ENCODE measurements at regions not wholly inside any gene's neighbourhood (a gene's known extent, or its start where the extent isn't known, plus 50 kb on each side); places are given as distances from the start of the nearest gene placed in this dataset.
"Not testable (repeated sequence)": the region's sequence is repeated elsewhere in the genome, so short reads cannot be mapped to it uniquely, and the experiment has no call there.

DNA sequence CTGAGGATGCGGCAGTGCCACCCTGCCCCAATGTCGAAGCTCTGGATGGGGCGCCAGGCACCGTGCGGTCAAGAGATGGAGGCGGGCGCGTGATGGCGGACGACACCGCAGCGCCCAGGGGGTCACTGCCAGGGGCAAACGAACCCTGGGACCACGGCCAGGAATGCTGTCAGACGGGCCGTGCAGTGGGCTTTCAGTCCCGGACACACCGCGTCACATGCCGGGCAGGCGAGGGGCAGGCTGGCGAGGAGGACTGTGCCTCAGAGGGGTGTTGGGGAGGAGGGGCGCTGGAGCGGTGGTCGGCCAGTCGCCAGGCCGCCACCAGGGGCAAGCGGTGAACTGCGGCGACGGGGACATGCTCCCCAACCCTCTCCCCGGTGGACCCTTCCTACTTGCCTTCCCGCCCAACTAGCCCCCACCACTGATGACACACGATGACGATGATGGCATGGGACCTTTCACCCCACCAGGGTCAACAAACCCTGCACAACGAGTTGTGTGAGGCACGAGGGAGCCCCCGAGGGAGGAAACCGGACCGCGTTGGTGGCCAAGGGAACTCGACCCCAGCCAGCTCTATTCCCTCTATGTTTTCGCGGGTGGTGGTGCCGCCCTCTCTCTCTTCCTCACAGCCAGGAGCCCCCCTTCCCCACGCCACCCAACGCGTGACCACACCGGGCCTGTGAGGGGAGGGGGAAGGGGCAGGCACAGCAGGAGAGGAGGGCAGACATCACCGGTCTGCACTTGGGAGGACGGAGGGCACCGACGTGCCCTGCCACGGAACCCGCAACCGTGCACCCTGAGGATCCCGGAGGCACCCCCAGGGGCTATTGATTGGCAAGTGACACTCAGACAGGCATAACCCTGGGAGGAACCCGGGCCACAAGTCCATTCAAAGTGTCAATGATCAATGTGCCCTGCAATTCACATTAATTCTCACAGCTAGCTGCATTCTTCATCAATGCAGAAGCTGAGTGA, 1960.9 kb upstream of the DEFB115 start:
- no peak for DNase-seq (ENCODE audit: low read depth)

DNA sequence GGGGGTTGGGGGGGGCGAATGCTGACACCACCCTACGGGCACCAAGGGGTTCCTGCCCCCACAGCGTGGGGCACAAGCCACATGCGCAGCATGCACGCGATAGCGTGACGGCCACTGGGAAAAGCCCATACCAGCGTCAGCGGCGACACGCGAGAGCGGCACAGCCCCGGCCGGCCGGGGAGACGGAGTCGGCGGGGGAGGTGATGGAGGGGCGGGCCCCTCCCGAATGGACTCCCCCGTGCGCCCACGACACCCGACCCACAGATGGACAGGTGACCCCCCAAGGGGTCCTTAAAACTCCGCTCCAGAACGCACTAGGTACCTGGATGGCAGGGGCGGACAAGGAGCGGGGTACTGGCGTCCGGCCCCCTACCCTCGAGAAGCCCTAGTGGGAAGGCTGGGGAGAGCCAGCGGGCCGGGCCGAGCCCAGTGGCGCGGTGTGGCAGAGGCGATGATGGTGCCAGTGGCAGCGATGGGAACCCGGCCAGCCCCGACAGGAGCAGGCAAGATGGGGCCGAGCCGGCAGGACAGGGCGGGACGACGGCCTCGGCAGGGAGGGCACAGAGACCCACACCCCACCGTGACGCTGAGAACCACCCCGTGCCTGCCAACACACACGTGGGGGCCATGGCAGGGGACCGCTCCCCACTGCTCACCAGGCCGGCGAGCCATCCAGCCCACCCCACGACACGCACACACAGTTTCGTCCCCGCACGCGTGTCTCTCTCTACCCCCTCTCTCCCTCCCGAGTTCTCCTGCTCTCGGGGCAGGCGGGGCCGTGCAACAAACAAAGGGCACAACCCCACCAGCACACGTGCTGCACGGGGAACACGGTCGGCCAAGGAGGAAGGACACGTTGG, 1959.8 kb upstream of the DEFB115 start:
- no peak for DNase-seq (ENCODE audit: low read depth)

DNA sequence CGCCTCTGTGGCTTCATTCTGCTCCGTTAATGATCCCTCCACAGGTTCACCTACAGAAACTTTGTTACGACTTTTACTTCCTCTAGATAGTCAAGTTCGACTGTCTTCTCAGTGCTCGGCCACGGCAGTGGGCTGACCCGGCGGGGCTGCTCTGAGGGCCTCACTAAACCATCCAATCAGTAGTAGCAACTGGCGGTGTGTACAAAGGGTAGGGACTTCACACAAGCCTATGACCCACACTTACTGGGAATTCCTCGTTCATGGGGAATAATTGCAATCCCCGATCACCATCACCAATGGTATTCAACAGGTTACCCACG, 1959.2 kb upstream of the DEFB115 start:
- no peak for DNase-seq (ENCODE audit: low read depth)

DNA sequence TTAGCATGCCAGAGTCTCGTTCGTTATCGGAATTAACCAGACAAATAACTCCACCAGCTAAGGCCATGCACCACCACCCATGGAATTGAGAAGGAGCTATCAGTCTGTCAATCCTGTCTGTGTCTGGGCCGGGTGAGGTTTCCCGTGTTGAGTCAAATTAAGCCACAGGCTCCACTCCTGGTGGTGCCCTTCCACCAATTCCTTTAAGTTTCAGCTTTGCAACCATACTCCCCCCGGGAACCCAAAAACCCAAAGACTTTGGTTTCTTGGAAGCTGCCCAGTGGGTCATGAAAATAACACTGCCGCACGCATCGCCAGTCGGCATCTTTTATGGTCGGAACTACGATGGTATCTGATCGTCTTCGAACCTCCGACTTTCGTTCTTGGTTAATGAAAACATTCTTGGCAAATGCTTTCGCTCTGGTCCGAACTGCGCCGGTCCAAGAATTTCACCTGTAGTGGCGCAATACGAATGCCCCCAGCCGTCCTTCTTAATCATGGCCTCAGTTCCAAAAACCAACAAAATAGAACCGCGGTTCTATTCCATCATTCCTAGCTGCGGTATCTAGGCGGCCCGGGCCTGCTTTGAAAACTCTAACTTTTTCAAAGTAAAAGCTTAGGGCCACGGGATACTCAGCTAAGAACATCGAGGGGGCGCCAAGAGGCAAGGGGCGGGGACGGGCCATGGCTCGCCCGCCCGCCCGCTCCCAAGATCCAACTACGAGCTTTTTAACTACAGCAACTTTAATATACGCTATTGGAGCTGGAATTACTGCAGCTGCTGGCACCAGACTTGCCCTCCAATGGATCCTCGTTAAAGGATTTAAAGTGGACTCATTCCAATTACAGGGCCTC, 1958.5 kb upstream of the DEFB115 start:
- no peak for DNase-seq (ENCODE audit: low read depth)

DNA sequence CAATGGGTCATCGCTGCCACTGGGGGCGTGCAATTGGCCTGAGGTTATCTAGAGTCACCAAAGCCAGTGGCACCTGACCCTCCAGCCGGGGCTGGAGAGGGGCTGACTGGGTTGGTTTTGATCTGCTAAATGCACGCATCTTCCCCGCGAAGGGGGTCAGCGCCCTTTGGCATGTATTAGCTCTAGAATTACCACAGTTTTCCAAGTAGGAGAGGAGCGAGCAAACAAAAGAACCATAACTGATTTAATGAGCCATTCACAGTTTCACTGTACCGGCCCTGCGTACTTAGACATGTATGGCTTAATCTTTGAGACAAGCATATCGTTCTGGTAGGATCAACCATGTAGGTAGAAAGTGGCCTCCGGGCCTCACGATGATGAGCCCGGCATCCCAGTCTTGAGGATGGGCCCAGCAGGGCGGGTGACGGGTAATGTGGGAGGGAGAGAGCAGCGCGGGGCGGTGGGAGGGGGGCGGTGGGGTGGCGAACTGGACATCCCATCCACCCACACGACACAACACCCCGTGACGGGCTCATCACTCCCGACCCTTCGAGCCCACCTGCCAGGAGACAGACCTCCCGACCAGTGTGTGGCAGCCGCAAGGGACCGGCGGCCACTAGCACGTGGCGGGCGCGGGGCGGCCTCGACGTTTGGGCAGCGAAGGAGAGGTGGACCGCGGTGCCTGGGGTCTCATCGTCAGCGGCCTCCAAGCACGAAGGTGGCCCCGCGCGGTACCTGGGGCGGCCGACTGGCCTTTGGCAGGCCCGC, 1957.5 kb upstream of the DEFB115 start:
- DNase-seq (ENCODE audit: low read depth) = no peak

DNA sequence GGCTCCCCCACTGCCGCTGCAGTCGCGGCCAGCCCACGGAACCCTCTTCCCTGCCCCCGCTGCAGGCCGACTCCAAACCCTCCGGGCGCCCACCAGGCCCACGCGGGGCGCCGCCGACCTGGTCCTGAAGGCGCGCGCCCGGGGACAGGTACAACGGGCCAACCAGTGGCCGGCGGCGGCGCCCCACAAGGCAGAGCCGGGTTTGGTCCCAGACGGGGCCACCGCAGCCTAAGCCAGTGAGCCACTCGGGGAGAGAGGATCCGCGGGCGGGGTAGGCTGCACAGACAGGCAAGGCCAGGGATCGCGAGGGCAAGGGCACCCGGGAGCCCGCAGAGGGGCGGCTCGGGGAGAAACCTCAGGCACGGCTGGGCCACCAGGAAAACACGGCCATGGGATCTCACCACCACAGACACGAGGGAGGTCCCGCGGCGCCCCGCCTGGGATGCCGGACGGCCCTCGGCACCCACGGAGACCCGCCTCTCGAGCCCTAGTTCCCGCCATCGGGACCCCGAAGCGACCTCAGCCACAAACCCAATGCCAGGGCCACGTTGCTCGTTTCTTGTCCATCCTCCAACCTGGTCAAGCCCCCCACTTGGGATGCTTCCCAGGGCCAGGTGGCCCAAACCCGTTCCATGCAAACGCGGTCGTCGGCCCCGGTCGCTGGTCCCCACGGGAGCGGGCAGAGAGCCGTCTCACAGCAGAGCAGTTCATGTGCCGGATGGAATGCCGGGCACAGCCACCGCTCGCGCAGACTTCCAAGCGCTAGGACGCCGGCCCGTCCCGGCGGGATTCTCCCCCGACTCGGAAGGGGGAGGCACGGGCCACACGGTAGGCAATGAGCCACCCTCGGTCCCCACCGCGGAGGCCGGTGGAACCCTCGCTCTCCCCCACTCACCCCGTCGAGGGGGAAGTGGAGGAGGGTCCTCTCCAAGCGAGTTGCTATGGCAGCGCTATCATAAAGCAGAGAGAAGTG, 1956.6 kb upstream of the DEFB115 start:
- DNase-seq (ENCODE audit: low read depth) = no peak

DNA sequence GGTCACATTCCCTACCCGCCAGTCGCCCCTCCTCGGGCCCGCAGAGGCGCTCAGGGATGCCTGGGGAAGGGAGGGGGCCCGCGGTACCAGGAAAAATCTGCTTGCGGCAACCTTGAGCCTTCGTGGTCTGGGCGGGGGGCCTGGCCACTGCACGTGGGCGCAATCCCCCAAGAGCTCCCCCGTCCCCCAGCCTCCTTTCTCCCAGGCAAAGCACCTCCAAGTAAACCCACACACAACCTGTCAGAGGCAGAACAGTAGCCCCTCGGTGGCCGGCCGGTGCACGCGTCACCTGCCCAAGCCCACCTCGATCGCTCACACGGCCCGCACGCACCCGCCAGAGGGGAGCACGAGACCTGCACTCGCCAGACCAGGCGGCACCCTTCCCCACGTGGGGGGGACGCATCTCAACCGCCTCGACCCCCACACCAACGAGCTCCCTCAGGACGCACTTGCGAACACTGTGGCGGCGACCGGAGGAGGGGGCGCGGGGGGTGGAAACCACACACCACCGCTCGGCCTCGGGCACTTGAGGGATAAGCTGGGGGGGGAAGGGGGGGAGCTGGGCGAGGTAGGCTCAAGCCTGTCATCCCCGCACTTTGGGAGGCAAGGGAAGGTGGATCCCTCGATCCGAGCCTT, 1955.7 kb upstream of the DEFB115 start:
- no peak for DNase-seq (ENCODE audit: low read depth)

DNA sequence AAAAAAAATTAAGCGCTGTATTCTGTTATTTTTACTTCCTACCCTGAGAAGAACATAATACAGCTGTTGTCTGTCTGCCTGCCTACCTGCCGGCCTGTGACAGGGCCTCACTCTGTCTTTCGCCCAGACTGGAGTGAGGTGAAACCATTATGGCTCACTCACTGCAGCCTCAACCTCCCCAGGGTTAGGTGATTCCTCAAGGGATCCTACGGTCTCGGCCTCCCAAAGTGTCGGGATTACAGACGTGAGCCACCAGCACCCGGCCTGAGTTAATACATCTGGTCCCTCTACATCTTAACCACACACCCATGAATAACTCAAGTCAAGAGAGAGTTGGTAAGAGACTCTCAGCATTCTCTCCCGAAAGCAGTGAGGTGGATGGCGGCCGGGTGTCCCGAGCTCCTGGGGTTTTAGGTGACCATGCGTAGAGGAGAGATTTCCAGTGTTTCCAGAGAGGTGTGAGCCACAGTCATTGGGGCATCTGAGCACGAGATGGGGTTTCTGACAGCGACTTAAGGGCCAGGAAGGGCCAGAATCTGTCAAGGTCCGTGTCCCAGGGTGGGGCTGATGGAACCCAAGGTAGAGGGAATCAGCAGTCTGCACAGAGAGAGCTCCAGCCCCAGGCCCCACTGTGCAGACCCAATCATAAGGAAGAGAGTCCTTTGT, 1954.4 kb upstream of the DEFB115 start:
- DNase-seq (ENCODE audit: low read depth) = no peak

DNA sequence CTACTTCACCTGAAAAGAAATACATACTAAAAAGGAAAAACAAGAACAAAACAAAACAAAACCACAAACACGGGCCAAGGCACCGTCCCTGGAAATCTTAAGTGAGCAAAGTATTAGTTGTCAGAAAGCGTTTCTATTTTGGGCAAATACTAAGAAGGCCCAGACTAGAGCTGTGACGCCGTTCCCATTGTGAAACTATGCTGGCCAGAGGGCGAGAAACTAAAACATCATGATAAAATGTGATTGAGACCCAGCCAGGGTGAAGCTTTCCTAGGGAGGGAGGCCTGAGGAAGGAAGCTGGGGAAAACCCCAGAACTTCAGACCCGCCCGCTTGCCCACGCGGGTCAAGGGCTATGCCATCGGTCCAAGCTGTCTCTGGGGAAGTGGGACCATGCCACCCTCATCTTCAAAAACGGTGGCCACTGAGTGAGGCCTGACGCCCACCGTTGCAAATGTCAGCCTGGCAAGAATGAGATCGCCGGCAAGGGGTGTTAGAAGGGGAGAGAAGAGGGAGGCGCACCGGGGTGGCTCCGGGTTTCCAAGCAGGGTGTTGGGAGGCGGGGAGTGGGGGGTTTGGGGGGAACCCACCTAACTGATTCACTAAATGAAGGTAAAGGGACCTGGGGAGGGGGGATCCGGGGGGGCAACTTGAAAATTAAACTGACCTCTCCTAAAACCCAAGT, 1950.9 kb upstream of the DEFB115 start:
- no peak for DNase-seq (ENCODE audit: low read depth)

DNA sequence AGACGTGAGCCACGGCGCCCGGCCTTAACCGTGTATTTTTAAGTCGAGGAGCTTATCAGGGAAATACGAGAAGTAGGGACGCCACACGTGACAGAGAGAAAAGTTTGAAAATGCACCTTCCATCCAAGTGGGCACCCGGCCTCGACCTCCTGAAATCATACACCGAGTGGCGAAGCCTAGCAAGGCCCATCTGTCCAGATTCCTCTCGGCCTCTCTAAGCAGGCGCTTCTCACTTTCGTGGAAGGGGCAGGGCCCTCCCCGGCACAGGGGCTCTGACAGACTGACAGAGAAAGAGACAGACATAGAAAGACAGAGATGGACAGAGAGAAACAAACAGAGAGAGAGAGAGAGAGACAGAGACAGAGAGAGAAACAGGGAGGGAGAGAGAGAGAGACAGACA, 1950.0 kb upstream of the DEFB115 start:
- not testable (repeated sequence) for DNase-seq (ENCODE audit: low read depth)

DNA sequence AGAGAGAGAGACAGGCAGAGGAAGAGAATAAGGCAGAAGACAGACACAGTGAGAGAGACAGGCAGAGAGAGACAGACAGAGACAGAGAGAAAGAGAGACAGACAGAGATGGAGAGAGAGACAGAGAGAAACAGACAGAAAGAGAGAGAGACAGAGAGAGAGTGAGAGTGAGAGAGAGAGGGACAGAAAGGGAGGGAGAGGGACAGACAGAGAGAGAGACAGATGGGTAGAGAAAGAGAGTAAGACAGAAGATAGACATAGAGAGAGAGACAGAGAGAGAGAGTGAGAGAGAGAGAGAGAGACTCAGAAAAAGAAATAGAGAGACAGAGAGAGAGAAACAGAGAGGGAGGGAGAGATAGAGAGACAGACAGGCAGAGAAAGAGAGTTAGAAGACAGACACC, 1948.5 kb upstream of the DEFB115 start:
- DNase-seq (ENCODE audit: low read depth) = not testable (repeated sequence)

DNA sequence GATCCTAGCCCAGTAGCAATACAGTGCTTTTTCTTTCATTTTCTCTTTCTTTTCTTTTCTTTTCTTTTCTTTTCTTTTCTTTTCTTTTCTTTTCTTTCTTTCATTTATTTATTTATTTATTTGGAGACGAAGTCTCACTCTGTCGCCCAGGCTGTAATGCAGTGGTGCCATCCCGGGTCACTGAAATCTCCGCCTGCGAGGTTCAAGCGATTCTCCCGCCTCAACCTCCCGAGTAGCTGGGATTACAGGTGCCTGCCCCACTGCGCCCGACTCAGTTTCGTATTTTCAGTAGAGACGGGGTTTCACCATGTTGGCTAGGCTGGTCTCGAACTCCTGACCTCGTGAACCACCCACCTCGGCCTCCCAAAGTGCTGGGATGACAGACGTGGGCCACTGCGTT, 1948.0 kb upstream of the DEFB115 start:
- not testable (repeated sequence) for DNase-seq (ENCODE audit: low read depth)

DNA sequence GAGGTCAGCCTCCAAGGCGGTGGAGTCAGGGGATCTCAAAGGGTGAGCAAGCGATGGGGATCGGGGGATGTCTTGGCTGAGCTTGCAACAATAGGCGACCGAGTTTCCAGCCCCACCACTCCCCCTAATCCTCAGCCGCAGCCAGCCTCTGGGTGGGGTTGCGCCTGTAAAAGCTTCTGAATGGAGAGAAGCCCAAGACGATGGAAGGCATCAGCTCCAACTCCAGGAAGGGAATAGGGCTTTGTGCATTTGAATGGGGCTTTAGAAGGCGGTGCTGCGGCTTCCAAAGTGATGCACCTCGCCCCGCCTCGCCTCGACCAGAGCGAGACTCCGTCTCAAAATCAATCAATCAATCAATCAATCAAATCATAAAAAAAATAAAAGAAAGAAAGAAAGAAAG, 1946.4 kb upstream of the DEFB115 start:
- not testable (repeated sequence) for DNase-seq (ENCODE audit: low read depth)

DNA sequence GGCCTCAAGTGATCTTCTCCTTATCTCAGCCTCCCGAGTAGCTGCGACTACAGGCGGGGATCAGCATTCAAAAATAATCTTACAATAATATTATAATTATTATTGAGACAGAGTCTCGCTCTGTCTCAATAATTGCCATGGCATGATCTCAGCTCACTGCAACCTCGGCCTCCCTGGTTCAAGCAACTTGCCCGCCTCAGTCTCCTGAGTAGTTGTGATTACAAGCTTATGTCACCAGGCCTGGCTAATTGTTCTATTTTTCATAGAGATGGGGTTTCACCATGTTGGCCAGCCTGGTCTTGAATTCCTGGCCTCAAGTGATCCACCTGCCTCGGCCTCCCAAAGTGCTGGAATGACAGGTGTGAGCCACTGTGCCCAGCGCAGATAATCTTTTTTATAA, 1944.8 kb upstream of the DEFB115 start:
- DNase-seq (ENCODE audit: low read depth) = not testable (repeated sequence)

DNA sequence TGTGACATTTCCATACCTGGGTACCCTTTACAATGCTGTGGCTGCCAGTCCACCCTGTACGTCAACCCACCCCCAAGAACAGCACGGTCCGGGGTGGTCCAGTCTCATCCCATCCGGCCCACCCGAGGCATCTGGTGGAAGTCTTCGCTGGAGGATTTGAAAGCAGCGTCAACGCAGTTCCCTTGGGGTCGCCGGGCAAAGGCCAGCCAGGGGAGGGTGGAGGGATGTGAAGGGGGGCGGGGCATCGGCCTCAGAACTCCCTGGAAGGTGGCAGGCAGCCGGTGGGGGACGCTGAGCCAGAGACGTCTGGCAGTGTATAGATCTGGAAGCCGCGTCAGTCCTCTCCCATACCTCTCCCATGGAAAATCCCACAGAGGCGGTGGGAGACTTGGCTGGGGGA, 1944.0 kb upstream of the DEFB115 start:
- DNase-seq (ENCODE audit: low read depth) = no peak

DNA sequence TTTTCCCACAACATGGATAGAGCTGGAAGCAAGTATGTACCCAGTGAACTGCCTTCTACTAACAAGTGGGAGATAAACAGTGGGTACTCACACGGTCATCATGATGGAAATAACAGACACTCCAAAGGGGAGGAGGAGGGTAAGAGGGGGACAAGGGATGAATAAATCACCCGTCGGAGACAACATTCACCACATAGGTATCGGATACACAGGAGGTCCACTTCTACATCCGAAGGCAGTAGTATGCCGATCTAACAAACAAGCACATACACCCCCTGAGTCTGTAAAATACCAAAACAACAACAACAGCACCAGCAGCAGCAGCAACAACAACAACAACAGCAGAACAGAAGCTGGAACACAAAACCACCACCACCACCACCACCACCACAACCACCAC, 1943.2 kb upstream of the DEFB115 start:
- DNase-seq (ENCODE audit: low read depth) = no peak

DNA sequence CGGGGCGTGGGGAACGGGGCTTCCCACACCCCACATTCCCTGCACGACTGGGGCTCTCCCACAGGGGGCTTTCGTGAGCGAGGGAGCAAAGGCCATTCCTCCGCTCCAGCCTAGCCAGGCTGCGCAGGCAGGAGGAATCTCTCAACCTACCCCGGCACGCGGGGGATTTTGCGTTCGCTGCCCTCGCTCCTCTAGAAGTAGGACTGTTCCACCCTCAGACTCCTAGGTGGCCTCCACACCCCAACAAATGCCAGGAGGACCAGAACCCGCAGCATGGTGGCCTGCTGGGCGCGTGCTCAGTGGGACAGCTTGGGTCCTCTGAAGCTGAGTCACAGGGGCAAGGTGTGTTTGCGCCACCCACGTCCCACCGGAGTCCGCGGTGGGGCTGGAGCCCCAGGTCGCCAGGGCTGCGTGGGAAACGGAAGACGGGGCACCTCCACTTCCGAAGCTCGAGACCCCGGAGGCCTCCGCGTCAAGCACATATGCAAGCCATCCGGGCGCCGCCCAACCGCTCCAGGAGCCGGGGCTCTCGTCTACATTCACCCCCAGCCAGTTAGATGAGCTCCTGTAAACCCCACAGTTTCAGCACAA, 1938.5 kb upstream of the DEFB115 start:
- no peak for DNase-seq (ENCODE audit: low read depth)

All from myocyte (in vitro differentiated cells).